ENCODE measurements at regions not wholly inside any gene's neighbourhood (a gene's known extent, or its start where the extent isn't known, plus 50 kb on each side); places are given as distances from the start of the nearest gene placed in this dataset.

DNA sequence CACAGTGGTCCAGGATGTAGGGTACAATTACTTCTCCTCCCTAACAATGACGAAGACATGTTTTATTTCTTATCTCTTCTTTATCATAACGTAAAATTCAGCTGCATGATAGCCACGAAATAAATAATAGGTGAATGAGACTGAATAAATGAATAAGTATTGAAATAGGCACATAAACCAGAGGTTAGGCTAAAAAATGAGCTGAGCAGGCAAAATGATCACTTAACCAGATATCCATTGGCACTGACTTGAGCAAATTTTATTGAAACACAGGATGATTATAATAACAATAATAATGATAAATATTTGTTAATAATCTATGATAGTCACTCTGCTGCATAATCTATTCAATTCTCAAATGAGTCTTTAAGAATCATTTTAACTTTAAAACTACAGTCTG lies 506.9 kb upstream of the ZNF804A start:
- DNase-seq (ENCODE audit: low spot score) (no peak), ATAC-seq (ENCODE audit: low read depth) (no peak)
- TF ChIP-seq, protein P1, sequence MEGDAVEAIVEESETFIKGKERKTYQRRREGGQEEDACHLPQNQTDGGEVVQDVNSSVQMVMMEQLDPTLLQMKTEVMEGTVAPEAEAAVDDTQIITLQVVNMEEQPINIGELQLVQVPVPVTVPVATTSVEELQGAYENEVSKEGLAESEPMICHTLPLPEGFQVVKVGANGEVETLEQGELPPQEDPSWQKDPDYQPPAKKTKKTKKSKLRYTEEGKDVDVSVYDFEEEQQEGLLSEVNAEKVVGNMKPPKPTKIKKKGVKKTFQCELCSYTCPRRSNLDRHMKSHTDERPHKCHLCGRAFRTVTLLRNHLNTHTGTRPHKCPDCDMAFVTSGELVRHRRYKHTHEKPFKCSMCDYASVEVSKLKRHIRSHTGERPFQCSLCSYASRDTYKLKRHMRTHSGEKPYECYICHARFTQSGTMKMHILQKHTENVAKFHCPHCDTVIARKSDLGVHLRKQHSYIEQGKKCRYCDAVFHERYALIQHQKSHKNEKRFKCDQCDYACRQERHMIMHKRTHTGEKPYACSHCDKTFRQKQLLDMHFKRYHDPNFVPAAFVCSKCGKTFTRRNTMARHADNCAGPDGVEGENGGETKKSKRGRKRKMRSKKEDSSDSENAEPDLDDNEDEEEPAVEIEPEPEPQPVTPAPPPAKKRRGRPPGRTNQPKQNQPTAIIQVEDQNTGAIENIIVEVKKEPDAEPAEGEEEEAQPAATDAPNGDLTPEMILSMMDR (IDR thresholded peaks at IDR 0.05; ENCODE audit: poor library complexity, severe bottlenecking): no peak
- Histone ChIP-seq H3K4me3 (ENCODE audit: severe bottlenecking) (no peak overlapping the region), H3K27ac (ENCODE audit: poor library complexity, severe bottlenecking) (no peak overlapping the region), H3K9me3 (ENCODE audit: severe bottlenecking) (no peaks in the 10 kb centered on the region), H3K27me3 (ENCODE audit: insufficient read depth, poor library complexity, severe bottlenecking) (no peaks in the 10 kb centered on the region), H3K36me3 (ENCODE audit: low read depth) (no peaks in the 10 kb centered on the region), H3K4me1 (ENCODE audit: insufficient read depth, poor library complexity, severe bottlenecking) (no peaks in the 10 kb centered on the region)

- no peaks in the 10 kb centered on the region for H3K36me3 ChIP-seq (ENCODE audit: low read depth)
- H3K4me1 ChIP-seq (ENCODE audit: insufficient read depth, poor library complexity, severe bottlenecking): no peaks in the 10 kb centered on the region
- peak; percentile 53; the same call in 1 of the 3 replicates for ATAC-seq (ENCODE audit: low read depth)
- no peak for DNase-seq (ENCODE audit: low spot score)
- TF ChIP-seq, protein P1 (IDR thresholded peaks at IDR 0.05; ENCODE audit: poor library complexity, severe bottlenecking): no peak
- H3K27ac ChIP-seq (ENCODE audit: poor library complexity, severe bottlenecking): no peak overlapping the region
- H3K9me3 ChIP-seq (ENCODE audit: severe bottlenecking): no peaks in the 10 kb centered on the region
- no peaks in the 10 kb centered on the region for H3K27me3 ChIP-seq (ENCODE audit: insufficient read depth, poor library complexity, severe bottlenecking)
- no peak overlapping the region for H3K4me3 ChIP-seq (ENCODE audit: severe bottlenecking)
Measured at GRCh38 chr2:184113696-184114403, 484.5 kb upstream of the ZNF804A start.

GRCh38 chr2:184114439-184114838 lies 483.9 kb upstream of the ZNF804A start:
- TF ChIP-seq, protein P1 (IDR thresholded peaks at IDR 0.05; ENCODE audit: poor library complexity, severe bottlenecking): no peak
- no peaks in the 10 kb centered on the region for H3K36me3 ChIP-seq (ENCODE audit: low read depth)
- no peaks in the 10 kb centered on the region for H3K27me3 ChIP-seq (ENCODE audit: insufficient read depth, poor library complexity, severe bottlenecking)
- H3K27ac ChIP-seq (ENCODE audit: poor library complexity, severe bottlenecking): no peak overlapping the region
- no peak overlapping the region for H3K4me3 ChIP-seq (ENCODE audit: severe bottlenecking)
- DNase-seq (ENCODE audit: low spot score): no peak
- no peaks in the 10 kb centered on the region for H3K9me3 ChIP-seq (ENCODE audit: severe bottlenecking)
- no peak for ATAC-seq (ENCODE audit: low read depth)
- no peaks in the 10 kb centered on the region for H3K4me1 ChIP-seq (ENCODE audit: insufficient read depth, poor library complexity, severe bottlenecking)

GRCh38 chr2:184119989-184120800 lies 478.1 kb upstream of the ZNF804A start:
- H3K4me3 ChIP-seq (ENCODE audit: severe bottlenecking): no peak overlapping the region
- DNase-seq (ENCODE audit: low spot score) (no peak), ATAC-seq (ENCODE audit: low read depth) (no peak)
- no peaks in the 10 kb centered on the region for H3K4me1 ChIP-seq (ENCODE audit: insufficient read depth, poor library complexity, severe bottlenecking)
- TF ChIP-seq, protein P1 (IDR thresholded peaks at IDR 0.05; ENCODE audit: poor library complexity, severe bottlenecking): no peak
- no peaks in the 10 kb centered on the region for H3K9me3 ChIP-seq (ENCODE audit: severe bottlenecking)
- no peaks in the 10 kb centered on the region for H3K36me3 ChIP-seq (ENCODE audit: low read depth)
- no peaks in the 10 kb centered on the region for H3K27me3 ChIP-seq (ENCODE audit: insufficient read depth, poor library complexity, severe bottlenecking)
- H3K27ac ChIP-seq (ENCODE audit: poor library complexity, severe bottlenecking): no peak overlapping the region
